Breast epithelium (tissue), 3 donors: ENCODE measurements at regions not wholly inside any gene's neighbourhood (a gene's known extent, or its start where the extent isn't known, plus 50 kb on each side); places are given as distances from the start of the nearest gene placed in this dataset.

Source experiments
- POLR2AphosphoS5 ChIP-seq, 3 donors: sonication (generic); formaldehyde crosslinking; IDR thresholded peaks; one replicate each; pipeline ENCODE4 v1.6.1; 2017; ENCODE audit warnings: antibody characterized with exemption in 3 of 3
- TF ChIP-seq, protein P1 (sequence below), 3 donors: fragments of 450-650 bp; IDR thresholded peaks; one replicate each; pipeline ENCODE4 v1.5.1; 2016 to 2017; ENCODE audit warnings: antibody characterized with exemption in 3 of 3, mild to moderate bottlenecking in 3 of 3, moderate library complexity in 3 of 3

DNA sequence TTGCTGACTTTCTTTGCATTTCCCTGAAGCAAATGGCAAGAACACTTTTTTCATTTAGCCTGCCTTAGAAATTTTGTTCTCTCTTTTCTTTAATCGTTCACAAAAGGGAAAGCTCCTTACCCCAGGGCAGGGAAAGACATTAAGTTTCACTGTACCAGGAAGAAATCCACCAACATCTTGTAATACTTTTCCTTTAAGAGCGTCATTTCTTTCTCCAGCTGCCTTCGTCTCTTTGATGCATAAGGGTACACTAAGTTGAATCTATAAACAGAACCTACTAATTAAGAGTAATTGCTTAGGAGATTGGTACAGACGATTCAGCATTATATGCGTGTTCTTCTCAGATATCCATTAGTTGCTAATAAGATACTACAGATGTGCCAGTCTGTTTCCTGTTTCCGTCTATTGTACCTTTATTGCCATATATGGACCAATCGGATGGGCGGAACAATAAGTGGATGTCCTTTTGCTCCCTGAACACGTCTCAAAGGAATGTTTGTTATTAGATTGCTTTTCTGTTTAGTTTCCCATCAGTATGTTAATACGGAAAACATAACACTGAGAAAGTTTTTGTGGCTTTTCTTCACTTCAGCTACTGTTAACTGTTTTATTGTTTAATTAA is 276.7 kb upstream of the RARB start:
- TF ChIP-seq, protein P1, sequence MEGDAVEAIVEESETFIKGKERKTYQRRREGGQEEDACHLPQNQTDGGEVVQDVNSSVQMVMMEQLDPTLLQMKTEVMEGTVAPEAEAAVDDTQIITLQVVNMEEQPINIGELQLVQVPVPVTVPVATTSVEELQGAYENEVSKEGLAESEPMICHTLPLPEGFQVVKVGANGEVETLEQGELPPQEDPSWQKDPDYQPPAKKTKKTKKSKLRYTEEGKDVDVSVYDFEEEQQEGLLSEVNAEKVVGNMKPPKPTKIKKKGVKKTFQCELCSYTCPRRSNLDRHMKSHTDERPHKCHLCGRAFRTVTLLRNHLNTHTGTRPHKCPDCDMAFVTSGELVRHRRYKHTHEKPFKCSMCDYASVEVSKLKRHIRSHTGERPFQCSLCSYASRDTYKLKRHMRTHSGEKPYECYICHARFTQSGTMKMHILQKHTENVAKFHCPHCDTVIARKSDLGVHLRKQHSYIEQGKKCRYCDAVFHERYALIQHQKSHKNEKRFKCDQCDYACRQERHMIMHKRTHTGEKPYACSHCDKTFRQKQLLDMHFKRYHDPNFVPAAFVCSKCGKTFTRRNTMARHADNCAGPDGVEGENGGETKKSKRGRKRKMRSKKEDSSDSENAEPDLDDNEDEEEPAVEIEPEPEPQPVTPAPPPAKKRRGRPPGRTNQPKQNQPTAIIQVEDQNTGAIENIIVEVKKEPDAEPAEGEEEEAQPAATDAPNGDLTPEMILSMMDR (IDR thresholded peaks at IDR 0.05), result no peak
- no peak for TF ChIP-seq POLR2AphosphoS5 (IDR thresholded peaks at IDR 0.05)
